ENCODE measurements at regions not wholly inside any gene's neighbourhood (a gene's known extent, or its start where the extent isn't known, plus 50 kb on each side); places are given as distances from the start of the nearest gene placed in this dataset.

DNA sequence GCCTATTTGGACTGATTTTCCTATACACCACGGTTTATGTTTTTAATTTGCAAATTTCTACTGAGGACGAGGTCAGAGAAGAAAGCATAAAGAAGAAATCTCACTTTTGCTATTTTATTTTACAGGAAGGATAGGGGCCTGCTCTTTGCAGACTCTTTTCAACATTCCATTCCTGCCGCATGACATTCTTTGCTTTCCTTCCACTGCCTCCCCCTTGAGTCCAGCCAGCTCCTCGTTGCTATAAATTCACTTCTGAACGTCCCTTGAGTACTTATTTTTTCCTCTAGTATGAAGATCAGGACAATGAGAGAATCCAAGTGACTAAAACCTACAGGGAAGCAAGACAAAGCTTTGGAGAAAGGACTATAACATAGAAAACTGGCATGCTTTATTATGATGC, 53.4 kb upstream of the PTGFR start:
- no peak for DNase-seq

- no peak for DNase-seq
Measured at GRCh38 chr1:78437941-78438340, 52.8 kb upstream of the PTGFR start.

- no peak for DNase-seq
Measured at GRCh38 chr1:78440381-78440793, 50.4 kb upstream of the PTGFR start.
